ENCODE measurements at regions not wholly inside any gene's neighbourhood (a gene's known extent, or its start where the extent isn't known, plus 50 kb on each side); places are given as distances from the start of the nearest gene placed in this dataset.

- no peak for TF ChIP-seq USF2 (IDR thresholded peaks at IDR 0.05; ENCODE audit: borderline replicate concordance, low read depth, low read length)
- TF ChIP-seq FOS (IDR thresholded peaks at IDR 0.05; ENCODE audit: borderline replicate concordance, extremely low read depth, insufficient read length): no peak
- TF ChIP-seq, protein P1, sequence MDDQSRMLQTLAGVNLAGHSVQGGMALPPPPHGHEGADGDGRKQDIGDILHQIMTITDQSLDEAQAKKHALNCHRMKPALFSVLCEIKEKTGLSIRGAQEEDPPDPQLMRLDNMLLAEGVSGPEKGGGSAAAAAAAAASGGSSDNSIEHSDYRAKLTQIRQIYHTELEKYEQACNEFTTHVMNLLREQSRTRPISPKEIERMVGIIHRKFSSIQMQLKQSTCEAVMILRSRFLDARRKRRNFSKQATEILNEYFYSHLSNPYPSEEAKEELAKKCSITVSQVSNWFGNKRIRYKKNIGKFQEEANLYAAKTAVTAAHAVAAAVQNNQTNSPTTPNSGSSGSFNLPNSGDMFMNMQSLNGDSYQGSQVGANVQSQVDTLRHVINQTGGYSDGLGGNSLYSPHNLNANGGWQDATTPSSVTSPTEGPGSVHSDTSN (IDR thresholded peaks at IDR 0.05; ENCODE audit: insufficient replicate concordance, low read depth, low read length): no peak
- no peak for TF ChIP-seq MEF2A (IDR thresholded peaks at IDR 0.05; ENCODE audit: insufficient read depth, low read depth, low read length)
- no peak for TF ChIP-seq FOXM1 (IDR thresholded peaks at IDR 0.05; ENCODE audit: low read depth, low read length)
- no peak for TF ChIP-seq CHD4 (IDR thresholded peaks at IDR 0.05)
- TF ChIP-seq GABPA (IDR thresholded peaks at IDR 0.05; ENCODE audit: low read depth): no peak
These were observed 991.2 kb downstream of the FLRT2 start (continued) for GRCh38 chr14:86521031-86521730.

DNA sequence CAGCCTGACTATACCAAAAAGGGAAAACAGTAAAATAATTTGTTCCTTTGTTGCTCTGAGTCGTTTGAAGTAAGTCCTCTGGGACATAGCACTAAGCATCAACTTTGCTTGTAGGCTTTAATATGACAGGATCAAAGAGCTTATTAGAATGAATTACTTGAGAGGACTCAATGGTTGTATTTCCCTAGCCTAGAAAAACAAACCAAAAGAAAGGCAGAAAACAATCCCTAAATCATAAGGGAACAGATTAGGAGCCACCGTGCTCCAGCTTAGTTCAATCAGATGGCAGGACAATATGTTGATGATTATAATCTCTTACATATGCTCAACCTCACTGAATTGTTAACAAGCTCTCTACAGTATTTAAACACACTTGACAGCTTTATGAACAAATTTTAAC is 988.4 kb downstream of the FLRT2 start:
- H3K4me1 ChIP-seq (ENCODE audit: control insufficient read depth, insufficient read depth, low read length): no peaks in the 10 kb centered on the region
- no peaks in the 10 kb centered on the region for H3K27me3 ChIP-seq (replicated peaks in 1 of 2; ENCODE audit: control insufficient read depth in 2 of 2, insufficient read depth in 2 of 2, low read length in 1 of 2)
- no peak overlapping the region for H3K4me2 ChIP-seq (ENCODE audit: control insufficient read depth, insufficient read depth)
- RAD21 ChIA-PET (ENCODE audit: unreplicated experiment): no interaction called here
- H3K79me2 ChIP-seq (ENCODE audit: control insufficient read depth, insufficient read depth, low read length): no peaks in the 10 kb centered on the region
- WGBS (ENCODE audit: insufficient coverage, insufficient replicate concordance, low lambda C conversion rate, missing lambda C conversion rate): 34% methylated on average over 2 of the region's 2 CpGs
- POLR2A ChIA-PET: no interaction called here
- H3K36me3 ChIP-seq (ENCODE audit: control insufficient read depth in 2 of 2, insufficient read depth in 2 of 2, low read length in 1 of 2): no peaks in the 10 kb centered on the region
- intact Hi-C loops (cut with micrococcal nuclease; ENCODE audit: unreplicated experiment) (no loop called here), in situ Hi-C loops (cut with MboI) (no loop called here)
- SMC1A ChIA-PET (ENCODE audit: uncharacterized antibody, unreplicated experiment): no interaction called here
- no TSS peak for BruUV-seq (replicated peaks)
- no peak overlapping the region for H3K4me3 ChIP-seq
- FAIRE-seq (no peak), DNase-seq (ENCODE audit: low read depth, low spot score) (no peak), ATAC-seq (no peak)
- H3K9me3 ChIP-seq (replicated peaks; ENCODE audit: control insufficient read depth, insufficient read depth, low read length): no peaks in the 10 kb centered on the region
- TF ChIP-seq TBL1XR1 (IDR thresholded peaks at IDR 0.05; ENCODE audit: low read depth, low read length): no peak
- TF ChIP-seq, protein P2, sequence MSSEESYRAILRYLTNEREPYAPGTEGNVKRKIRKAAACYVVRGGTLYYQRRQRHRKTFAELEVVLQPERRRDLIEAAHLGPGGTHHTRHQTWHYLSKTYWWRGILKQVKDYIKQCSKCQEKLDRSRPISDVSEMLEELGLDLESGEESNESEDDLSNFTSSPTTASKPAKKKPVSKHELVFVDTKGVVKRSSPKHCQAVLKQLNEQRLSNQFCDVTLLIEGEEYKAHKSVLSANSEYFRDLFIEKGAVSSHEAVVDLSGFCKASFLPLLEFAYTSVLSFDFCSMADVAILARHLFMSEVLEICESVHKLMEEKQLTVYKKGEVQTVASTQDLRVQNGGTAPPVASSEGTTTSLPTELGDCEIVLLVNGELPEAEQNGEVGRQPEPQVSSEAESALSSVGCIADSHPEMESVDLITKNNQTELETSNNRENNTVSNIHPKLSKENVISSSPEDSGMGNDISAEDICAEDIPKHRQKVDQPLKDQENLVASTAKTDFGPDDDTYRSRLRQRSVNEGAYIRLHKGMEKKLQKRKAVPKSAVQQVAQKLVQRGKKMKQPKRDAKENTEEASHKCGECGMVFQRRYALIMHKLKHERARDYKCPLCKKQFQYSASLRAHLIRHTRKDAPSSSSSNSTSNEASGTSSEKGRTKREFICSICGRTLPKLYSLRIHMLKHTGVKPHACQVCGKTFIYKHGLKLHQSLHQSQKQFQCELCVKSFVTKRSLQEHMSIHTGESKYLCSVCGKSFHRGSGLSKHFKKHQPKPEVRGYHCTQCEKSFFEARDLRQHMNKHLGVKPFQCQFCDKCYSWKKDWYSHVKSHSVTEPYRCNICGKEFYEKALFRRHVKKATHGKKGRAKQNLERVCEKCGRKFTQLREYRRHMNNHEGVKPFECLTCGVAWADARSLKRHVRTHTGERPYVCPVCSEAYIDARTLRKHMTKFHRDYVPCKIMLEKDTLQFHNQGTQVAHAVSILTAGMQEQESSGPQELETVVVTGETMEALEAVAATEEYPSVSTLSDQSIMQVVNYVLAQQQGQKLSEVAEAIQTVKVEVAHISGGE (CRISPR knock-in tag; IDR thresholded peaks at IDR 0.05): no peak
- TF ChIP-seq CEBPZ (IDR thresholded peaks at IDR 0.05; ENCODE audit: low read depth, low read length): no peak
- no peak overlapping the region for H3K9ac ChIP-seq (ENCODE audit: control insufficient read depth, insufficient read depth, low read length)
- no peak overlapping the region for H2AFZ ChIP-seq (ENCODE audit: control insufficient read depth, low read depth, low read length)
- no peak overlapping the region for H3K27ac ChIP-seq (ENCODE audit: control insufficient read depth, insufficient read depth)
- CTCF ChIA-PET: no interaction called here
- no peaks in the 10 kb centered on the region for H4K20me1 ChIP-seq (ENCODE audit: control insufficient read depth, insufficient read depth)
